ENCODE measurements at regions not wholly inside any gene's neighbourhood (a gene's known extent, or its start where the extent isn't known, plus 50 kb on each side); places are given as distances from the start of the nearest gene placed in this dataset.

GRCh38 chr13:104414771-104415170 is 1348.6 kb upstream of the SLC10A2 start:
- Histone ChIP-seq H3K27me3 (ENCODE audit: low read depth, low read length) (no peaks in the 10 kb centered on the region), H3K27ac (ENCODE audit: low read length) (no peak overlapping the region), H3K9ac (ENCODE audit: low read length) (no peak overlapping the region), H3K36me3 (replicated peaks; ENCODE audit: low read depth, low read length) (no peaks in the 10 kb centered on the region), H3K79me2 (ENCODE audit: low read length) (no peaks in the 10 kb centered on the region), H3K4me2 (ENCODE audit: low read length) (peak overlapping the region; percentile 16), H2AFZ (ENCODE audit: low read depth, low read length) (0 out of 2 replicates have a peak overlapping the region, but pooled peaks have one; percentile 36), H3K9me3 (ENCODE audit: insufficient read depth, low read length) (no peaks in the 10 kb centered on the region), H4K20me1 (ENCODE audit: insufficient read depth, low read length) (no peaks in the 10 kb centered on the region), H3K4me3 (ENCODE audit: low read length) (no peak overlapping the region), H3K4me1 (ENCODE audit: low read length) (0 out of 2 replicates have a peak, but pooled peaks cover 4% of the 10 kb centered on the region)
- no peak for TF ChIP-seq EZH2phosphoT487 (IDR thresholded peaks at IDR 0.05; ENCODE audit: low read depth)
- TF ChIP-seq, protein P1, sequence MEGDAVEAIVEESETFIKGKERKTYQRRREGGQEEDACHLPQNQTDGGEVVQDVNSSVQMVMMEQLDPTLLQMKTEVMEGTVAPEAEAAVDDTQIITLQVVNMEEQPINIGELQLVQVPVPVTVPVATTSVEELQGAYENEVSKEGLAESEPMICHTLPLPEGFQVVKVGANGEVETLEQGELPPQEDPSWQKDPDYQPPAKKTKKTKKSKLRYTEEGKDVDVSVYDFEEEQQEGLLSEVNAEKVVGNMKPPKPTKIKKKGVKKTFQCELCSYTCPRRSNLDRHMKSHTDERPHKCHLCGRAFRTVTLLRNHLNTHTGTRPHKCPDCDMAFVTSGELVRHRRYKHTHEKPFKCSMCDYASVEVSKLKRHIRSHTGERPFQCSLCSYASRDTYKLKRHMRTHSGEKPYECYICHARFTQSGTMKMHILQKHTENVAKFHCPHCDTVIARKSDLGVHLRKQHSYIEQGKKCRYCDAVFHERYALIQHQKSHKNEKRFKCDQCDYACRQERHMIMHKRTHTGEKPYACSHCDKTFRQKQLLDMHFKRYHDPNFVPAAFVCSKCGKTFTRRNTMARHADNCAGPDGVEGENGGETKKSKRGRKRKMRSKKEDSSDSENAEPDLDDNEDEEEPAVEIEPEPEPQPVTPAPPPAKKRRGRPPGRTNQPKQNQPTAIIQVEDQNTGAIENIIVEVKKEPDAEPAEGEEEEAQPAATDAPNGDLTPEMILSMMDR (IDR thresholded peaks at IDR 0.05; ENCODE audit: low read depth, low read length), result no peak

DNA sequence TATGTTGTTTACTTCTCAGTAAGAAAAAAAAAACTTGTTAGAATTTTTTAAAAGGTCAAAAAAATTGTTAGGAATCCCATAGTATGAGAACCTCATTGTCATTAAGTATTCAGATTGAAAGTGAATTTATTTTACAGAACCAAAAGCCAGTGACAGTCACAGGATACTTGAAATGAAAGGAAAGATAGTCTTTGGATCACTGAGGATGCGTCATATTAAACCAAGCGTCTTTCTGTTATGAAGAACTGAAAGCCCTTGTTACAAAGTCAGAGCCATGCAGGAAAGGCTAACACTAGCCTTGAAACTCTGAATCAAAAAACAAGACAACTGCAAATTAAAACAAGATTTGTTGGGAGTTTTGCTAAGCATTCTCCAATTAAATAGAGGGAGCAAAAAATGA is 1348.0 kb upstream of the SLC10A2 start:
- 0 out of 2 replicates have a peak, but pooled peaks cover 4% of the 10 kb centered on the region for H3K4me1 ChIP-seq (ENCODE audit: low read length)
- no peaks in the 10 kb centered on the region for H3K79me2 ChIP-seq (ENCODE audit: low read length)
- no peak overlapping the region for H3K9ac ChIP-seq (ENCODE audit: low read length)
- no peak overlapping the region for H3K4me3 ChIP-seq (ENCODE audit: low read length)
- no peaks in the 10 kb centered on the region for H3K9me3 ChIP-seq (ENCODE audit: insufficient read depth, low read length)
- H3K27me3 ChIP-seq (ENCODE audit: low read depth, low read length), result no peaks in the 10 kb centered on the region
- peak overlapping the region; percentile 16; the same call in 1 of the 2 replicates for H3K4me2 ChIP-seq (ENCODE audit: low read length)
- TF ChIP-seq, protein P1 (IDR thresholded peaks at IDR 0.05; ENCODE audit: low read depth, low read length), result no peak
- no peak for TF ChIP-seq EZH2phosphoT487 (IDR thresholded peaks at IDR 0.05; ENCODE audit: low read depth)
- H3K36me3 ChIP-seq (replicated peaks; ENCODE audit: low read depth, low read length), result no peaks in the 10 kb centered on the region
- no peak overlapping the region for H3K27ac ChIP-seq (ENCODE audit: low read length)
- H4K20me1 ChIP-seq (ENCODE audit: insufficient read depth, low read length), result no peaks in the 10 kb centered on the region
- 0 out of 2 replicates have a peak overlapping the region, but pooled peaks have one; percentile 36 for H2AFZ ChIP-seq (ENCODE audit: low read depth, low read length)

DNA sequence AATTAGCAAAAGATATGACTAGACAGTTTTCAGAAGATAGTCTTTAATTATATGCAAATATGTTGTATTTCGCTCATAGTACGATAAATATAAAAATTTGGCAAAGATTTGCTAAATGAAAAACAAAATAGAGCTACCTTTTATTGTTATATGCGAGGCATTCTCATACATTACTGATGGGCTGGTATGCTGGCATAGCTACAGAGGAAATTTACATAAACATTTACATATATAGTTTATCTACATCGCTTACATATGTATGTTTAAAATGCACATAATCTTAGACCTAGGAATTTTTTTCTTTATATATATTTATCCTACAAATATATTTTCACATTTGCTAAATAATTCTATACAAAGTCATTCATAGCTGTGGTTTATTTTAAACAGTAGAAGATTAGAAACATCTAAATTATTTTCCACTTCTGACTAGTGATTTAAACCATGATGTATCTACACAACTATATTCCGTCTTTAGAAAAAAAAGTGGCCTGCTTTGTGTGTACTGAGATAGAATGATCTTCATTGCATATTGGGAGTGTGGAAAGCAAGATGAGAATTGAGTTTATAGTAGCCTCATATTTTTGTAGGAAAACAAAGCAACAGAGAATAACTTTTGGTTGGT is 1345.0 kb upstream of the SLC10A2 start:
- Histone ChIP-seq H3K27me3 (ENCODE audit: low read depth, low read length) (no peaks in the 10 kb centered on the region), H3K4me3 (ENCODE audit: low read length) (no peak overlapping the region), H3K4me1 (ENCODE audit: low read length) (0 out of 2 replicates have a peak, but pooled peaks cover 4% of the 10 kb centered on the region), H2AFZ (ENCODE audit: low read depth, low read length) (no peak overlapping the region), H4K20me1 (ENCODE audit: insufficient read depth, low read length) (no peaks in the 10 kb centered on the region), H3K79me2 (ENCODE audit: low read length) (no peaks in the 10 kb centered on the region), H3K4me2 (ENCODE audit: low read length) (no peak overlapping the region), H3K36me3 (replicated peaks; ENCODE audit: low read depth, low read length) (no peaks in the 10 kb centered on the region), H3K9ac (ENCODE audit: low read length) (no peak overlapping the region), H3K9me3 (ENCODE audit: insufficient read depth, low read length) (no peaks in the 10 kb centered on the region), H3K27ac (ENCODE audit: low read length) (no peak overlapping the region)
- TF ChIP-seq EZH2phosphoT487 (IDR thresholded peaks at IDR 0.05; ENCODE audit: low read depth), result no peak
- TF ChIP-seq, protein P1 (IDR thresholded peaks at IDR 0.05; ENCODE audit: low read depth, low read length), result no peak

GRCh38 chr13:104408733-104409132 is 1342.5 kb upstream of the SLC10A2 start:
- no peak overlapping the region for H3K9ac ChIP-seq (ENCODE audit: low read length)
- H3K27ac ChIP-seq (ENCODE audit: low read length), result no peak overlapping the region
- H3K4me3 ChIP-seq (ENCODE audit: low read length), result no peak overlapping the region
- TF ChIP-seq, protein P1 (IDR thresholded peaks at IDR 0.05; ENCODE audit: low read depth, low read length), result no peak
- no peak for TF ChIP-seq EZH2phosphoT487 (IDR thresholded peaks at IDR 0.05; ENCODE audit: low read depth)
- H3K4me2 ChIP-seq (ENCODE audit: low read length), result no peak overlapping the region
- H3K9me3 ChIP-seq (ENCODE audit: insufficient read depth, low read length), result no peaks in the 10 kb centered on the region
- H3K79me2 ChIP-seq (ENCODE audit: low read length), result no peaks in the 10 kb centered on the region
- H3K36me3 ChIP-seq (replicated peaks; ENCODE audit: low read depth, low read length), result no peaks in the 10 kb centered on the region
- H3K27me3 ChIP-seq (ENCODE audit: low read depth, low read length), result no peaks in the 10 kb centered on the region
- H3K4me1 ChIP-seq (ENCODE audit: low read length), result no peaks in the 10 kb centered on the region
- H2AFZ ChIP-seq (ENCODE audit: low read depth, low read length), result no peak overlapping the region
- H4K20me1 ChIP-seq (ENCODE audit: insufficient read depth, low read length), result no peaks in the 10 kb centered on the region

Data from OCI-LY3 (cell line).